GM23338 (cell line): ENCODE measurements at regions not wholly inside any gene's neighbourhood (a gene's known extent, or its start where the extent isn't known, plus 50 kb on each side); places are given as distances from the start of the nearest gene placed in this dataset.

Experiments used
- ATAC-seq: fragments of 200-7000 bp; cut with Tn5 transposase; 3 replicates; pipeline ENCODE4 v1.9.1; 2020
- DNase-seq: peaks from one replicate; pipeline ENCODE4 v3.0.0-alpha.2; 2015; ENCODE audit warnings: low spot score
- H2AFZ ChIP-seq: fragments of 200-600 bp; sonication (generic); 2 replicates; pipeline ENCODE4 v1.8.0; 2016; ENCODE audit warnings: antibody characterized with exemption, mild to moderate bottlenecking, moderate library complexity
- H3F3A ChIP-seq: fragments of 200-600 bp; sonication (generic); replicated peaks from 2 replicates; pipeline ENCODE4 v1.8.0; 2017; ENCODE audit warnings: antibody characterized with exemption, mixed run types, low read depth
- H3K27ac ChIP-seq: fragments of 200-600 bp; sonication (generic); 2 replicates; pipeline ENCODE4 v1.6.1; 2016; ENCODE audit warnings: low read depth
- H3K27me3 ChIP-seq: fragments of 200-600 bp; sonication (generic); 2 replicates; pipeline ENCODE4 v1.8.0; 2016; ENCODE audit warnings: mild to moderate bottlenecking, mixed run types, moderate library complexity; ENCODE audit not compliant: insufficient read depth
- H3K36me3 ChIP-seq: fragments of 200-600 bp; sonication (generic); 2 replicates; pipeline ENCODE4 v1.8.0; 2016; ENCODE audit warnings: mild to moderate bottlenecking; ENCODE audit not compliant: insufficient read depth
- H3K4me1 ChIP-seq: fragments of 200-600 bp; sonication (generic); 2 replicates; pipeline ENCODE4 v1.8.0; 2016; ENCODE audit warnings: mild to moderate bottlenecking, moderate library complexity; ENCODE audit not compliant: insufficient read depth
- H3K4me2 ChIP-seq: fragments of 200-600 bp; sonication (generic); 2 replicates; pipeline ENCODE4 v1.7.1; 2017; ENCODE audit warnings: mixed run types
- H3K4me3 ChIP-seq: fragments of 200-600 bp; sonication (generic); 2 replicates; pipeline ENCODE4 v1.6.1; 2016; ENCODE audit warnings: mixed run types
- H3K79me2 ChIP-seq: fragments of 200-600 bp; sonication (generic); replicated peaks from 2 replicates; pipeline ENCODE4 v1.8.0; 2017; ENCODE audit warnings: mild to moderate bottlenecking; ENCODE audit not compliant: insufficient read depth
- H3K9me2 ChIP-seq: fragments of 200-600 bp; sonication (generic); 2 replicates; pipeline ENCODE4 v1.8.0; 2017; ENCODE audit not compliant: insufficient read depth
- H4K20me1 ChIP-seq: fragments of 200-600 bp; sonication (generic); replicated peaks from 2 replicates; pipeline ENCODE4 v1.8.0; 2017; ENCODE audit warnings: mild to moderate bottlenecking; ENCODE audit not compliant: insufficient read depth
- H3K27ac Mint-ChIP-seq: 2 replicates; pipeline ENCODE4 v1.8.0; 2020; ENCODE audit warnings: inconsistent platforms, mild to moderate bottlenecking, moderate library complexity, mixed read lengths
- H3K27me3 Mint-ChIP-seq: 3 replicates; pipeline ENCODE4 v1.8.0; 2022; ENCODE audit warnings: low read depth, mild to moderate bottlenecking, moderate library complexity, mixed read lengths, inconsistent platforms; ENCODE audit not compliant: insufficient read depth, poor library complexity
- H3K36me3 Mint-ChIP-seq: 3 replicates; pipeline ENCODE4 v1.8.0; 2021; ENCODE audit warnings: low read depth, mild to moderate bottlenecking, inconsistent platforms, moderate library complexity, mixed read lengths
- H3K4me1 Mint-ChIP-seq: 3 replicates; pipeline ENCODE4 v1.8.0; 2020; ENCODE audit warnings: mild to moderate bottlenecking, inconsistent platforms, mixed read lengths
- H3K4me3 Mint-ChIP-seq: 3 replicates; pipeline ENCODE4 v1.8.0; 2021; ENCODE audit warnings: moderate library complexity, mild to moderate bottlenecking, inconsistent platforms, mixed read lengths
- H3K9me3 Mint-ChIP-seq: 3 replicates; pipeline ENCODE4 v1.8.0; 2020; ENCODE audit warnings: moderate library complexity, mild to moderate bottlenecking, inconsistent platforms, mixed read lengths
- CREB1 ChIP-seq: fragments of 250-450 bp; sonication (Bioruptor Pico); IDR thresholded peaks from 2 replicates; pipeline ENCODE4 v1.5.0; 2020; ENCODE audit warnings: low read depth, mild to moderate bottlenecking, moderate library complexity
- JUNB ChIP-seq: IDR thresholded peaks from one replicate; pipeline ENCODE4 v1.6.1; 2016; ENCODE audit warnings: antibody characterized with exemption; ENCODE audit not compliant: unreplicated experiment
- NANOG ChIP-seq: IDR thresholded peaks from 2 replicates; pipeline ENCODE4 v1.6.1; 2016; ENCODE audit warnings: antibody characterized with exemption, borderline replicate concordance
- POLR2AphosphoS5 ChIP-seq: IDR thresholded peaks from 2 replicates; pipeline ENCODE4 v1.6.1; 2016; ENCODE audit warnings: antibody characterized with exemption, low read depth
- ZNF331 ChIP-seq: fragments of 250-450 bp; sonication (Bioruptor Pico); IDR thresholded peaks from 2 replicates; pipeline ENCODE4 v1.5.0; 2020; ENCODE audit warnings: low read depth, mild to moderate bottlenecking, moderate library complexity
- TF ChIP-seq, protein P1 (sequence below): fragments of 250-450 bp; sonication (Bioruptor Pico); IDR thresholded peaks from 2 replicates; pipeline ENCODE4 v1.5.0; 2020; ENCODE audit warnings: mild to moderate bottlenecking, moderate library complexity
- TF ChIP-seq, protein P2 (sequence below): IDR thresholded peaks from 2 replicates; pipeline ENCODE4 v1.6.1; 2016; ENCODE audit warnings: antibody characterized with exemption

DNA sequence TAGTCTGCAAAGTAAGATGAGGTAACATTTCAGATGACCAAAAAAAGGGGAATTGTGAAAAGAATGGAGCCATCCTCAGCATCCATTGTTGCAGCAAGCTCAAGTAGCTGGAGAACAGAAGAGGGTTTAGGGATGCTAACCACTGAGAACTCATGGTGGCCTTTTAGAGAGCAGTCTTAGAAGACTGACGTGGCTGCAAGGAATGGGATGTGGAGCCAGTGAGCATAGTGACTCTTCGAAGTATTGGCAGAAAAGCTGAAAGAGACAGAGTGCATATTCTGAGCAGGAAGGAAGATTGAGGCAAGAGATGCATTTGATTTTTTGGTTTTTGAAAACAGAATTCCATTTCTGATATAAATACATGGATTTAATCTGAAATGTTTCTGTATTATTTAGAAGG is 151.2 kb downstream of the UBE2E3 start (continued):
- TF ChIP-seq, protein P1, sequence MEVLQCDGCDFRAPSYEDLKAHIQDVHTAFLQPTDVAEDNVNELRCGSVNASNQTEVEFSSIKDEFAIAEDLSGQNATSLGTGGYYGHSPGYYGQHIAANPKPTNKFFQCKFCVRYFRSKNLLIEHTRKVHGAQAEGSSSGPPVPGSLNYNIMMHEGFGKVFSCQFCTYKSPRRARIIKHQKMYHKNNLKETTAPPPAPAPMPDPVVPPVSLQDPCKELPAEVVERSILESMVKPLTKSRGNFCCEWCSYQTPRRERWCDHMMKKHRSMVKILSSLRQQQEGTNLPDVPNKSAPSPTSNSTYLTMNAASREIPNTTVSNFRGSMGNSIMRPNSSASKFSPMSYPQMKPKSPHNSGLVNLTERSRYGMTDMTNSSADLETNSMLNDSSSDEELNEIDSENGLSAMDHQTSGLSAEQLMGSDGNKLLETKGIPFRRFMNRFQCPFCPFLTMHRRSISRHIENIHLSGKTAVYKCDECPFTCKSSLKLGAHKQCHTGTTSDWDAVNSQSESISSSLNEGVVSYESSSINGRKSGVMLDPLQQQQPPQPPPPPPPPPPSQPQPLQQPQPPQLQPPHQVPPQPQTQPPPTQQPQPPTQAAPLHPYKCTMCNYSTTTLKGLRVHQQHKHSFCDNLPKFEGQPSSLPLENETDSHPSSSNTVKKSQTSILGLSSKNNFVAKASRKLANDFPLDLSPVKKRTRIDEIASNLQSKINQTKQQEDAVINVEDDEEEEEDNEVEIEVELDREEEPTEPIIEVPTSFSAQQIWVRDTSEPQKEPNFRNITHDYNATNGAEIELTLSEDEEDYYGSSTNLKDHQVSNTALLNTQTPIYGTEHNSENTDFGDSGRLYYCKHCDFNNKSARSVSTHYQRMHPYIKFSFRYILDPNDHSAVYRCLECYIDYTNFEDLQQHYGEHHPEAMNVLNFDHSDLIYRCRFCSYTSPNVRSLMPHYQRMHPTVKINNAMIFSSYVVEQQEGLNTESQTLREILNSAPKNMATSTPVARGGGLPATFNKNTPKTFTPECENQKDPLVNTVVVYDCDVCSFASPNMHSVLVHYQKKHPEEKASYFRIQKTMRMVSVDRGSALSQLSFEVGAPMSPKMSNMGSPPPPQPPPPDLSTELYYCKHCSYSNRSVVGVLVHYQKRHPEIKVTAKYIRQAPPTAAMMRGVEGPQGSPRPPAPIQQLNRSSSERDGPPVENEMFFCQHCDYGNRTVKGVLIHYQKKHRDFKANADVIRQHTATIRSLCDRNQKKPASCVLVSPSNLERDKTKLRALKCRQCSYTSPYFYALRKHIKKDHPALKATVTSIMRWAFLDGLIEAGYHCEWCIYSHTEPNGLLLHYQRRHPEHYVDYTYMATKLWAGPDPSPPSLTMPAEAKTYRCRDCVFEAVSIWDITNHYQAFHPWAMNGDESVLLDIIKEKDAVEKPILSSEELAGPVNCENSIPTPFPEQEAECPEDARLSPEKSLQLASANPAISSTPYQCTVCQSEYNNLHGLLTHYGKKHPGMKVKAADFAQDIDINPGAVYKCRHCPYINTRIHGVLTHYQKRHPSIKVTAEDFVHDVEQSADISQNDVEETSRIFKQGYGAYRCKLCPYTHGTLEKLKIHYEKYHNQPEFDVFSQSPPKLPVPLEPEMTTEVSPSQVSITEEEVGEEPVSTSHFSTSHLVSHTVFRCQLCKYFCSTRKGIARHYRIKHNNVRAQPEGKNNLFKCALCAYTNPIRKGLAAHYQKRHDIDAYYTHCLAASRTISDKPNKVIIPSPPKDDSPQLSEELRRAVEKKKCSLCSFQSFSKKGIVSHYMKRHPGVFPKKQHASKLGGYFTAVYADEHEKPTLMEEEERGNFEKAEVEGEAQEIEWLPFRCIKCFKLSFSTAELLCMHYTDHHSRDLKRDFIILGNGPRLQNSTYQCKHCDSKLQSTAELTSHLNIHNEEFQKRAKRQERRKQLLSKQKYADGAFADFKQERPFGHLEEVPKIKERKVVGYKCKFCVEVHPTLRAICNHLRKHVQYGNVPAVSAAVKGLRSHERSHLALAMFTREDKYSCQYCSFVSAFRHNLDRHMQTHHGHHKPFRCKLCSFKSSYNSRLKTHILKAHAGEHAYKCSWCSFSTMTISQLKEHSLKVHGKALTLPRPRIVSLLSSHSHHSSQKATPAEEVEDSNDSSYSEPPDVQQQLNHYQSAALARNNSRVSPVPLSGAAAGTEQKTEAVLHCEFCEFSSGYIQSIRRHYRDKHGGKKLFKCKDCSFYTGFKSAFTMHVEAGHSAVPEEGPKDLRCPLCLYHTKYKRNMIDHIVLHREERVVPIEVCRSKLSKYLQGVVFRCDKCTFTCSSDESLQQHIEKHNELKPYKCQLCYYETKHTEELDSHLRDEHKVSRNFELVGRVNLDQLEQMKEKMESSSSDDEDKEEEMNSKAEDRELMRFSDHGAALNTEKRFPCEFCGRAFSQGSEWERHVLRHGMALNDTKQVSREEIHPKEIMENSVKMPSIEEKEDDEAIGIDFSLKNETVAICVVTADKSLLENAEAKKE (CRISPR knock-in tag) = no peak
- TF ChIP-seq NANOG (no peak), CREB1 (CRISPR knock-in tag) (no peak)

DNA sequence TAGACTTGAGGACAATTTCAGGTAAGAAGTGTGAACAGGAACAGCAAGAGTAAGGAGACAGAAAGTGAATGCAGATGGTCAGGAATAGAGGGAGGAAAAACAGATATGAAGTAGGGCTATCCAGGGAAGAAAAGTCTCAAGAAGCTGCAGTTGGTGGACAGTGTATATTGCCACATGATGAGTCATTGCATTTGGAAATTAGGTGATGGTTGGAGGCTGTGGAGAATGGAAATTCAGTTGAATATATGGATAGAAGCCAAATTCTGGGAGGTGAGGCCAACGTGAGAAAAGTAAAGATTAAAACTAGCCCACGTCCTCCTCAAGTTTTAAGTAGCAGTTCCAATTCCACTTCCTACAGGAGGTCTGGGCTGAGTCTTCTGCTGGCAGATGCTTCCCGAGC is 158.4 kb downstream of the UBE2E3 start:
- Histone ChIP-seq H3K4me3 (no peak overlapping the region), H2AFZ (no peak overlapping the region), H3K36me3 (no peaks in the 10 kb centered on the region), H3K27ac (no peak overlapping the region), H3F3A (no peaks in the 10 kb centered on the region), H3K79me2 (no peaks in the 10 kb centered on the region), H3K4me1 (no peaks in the 10 kb centered on the region), H3K9me2 (no peaks in the 10 kb centered on the region), H4K20me1 (no peaks in the 10 kb centered on the region), H3K27me3 (no peaks in the 10 kb centered on the region), H3K4me2 (no peak overlapping the region)
- H3K27ac Mint-ChIP-seq = no peak overlapping the region
- ATAC-seq (no peak), DNase-seq (no peak)
- H3K4me1 Mint-ChIP-seq = peaks cover 4% of the 10 kb centered on the region; the same call in 2 of the 3 replicates
- TF ChIP-seq, protein P2, sequence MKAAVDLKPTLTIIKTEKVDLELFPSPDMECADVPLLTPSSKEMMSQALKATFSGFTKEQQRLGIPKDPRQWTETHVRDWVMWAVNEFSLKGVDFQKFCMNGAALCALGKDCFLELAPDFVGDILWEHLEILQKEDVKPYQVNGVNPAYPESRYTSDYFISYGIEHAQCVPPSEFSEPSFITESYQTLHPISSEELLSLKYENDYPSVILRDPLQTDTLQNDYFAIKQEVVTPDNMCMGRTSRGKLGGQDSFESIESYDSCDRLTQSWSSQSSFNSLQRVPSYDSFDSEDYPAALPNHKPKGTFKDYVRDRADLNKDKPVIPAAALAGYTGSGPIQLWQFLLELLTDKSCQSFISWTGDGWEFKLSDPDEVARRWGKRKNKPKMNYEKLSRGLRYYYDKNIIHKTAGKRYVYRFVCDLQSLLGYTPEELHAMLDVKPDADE = no peak
- TF ChIP-seq JUNB (no peak), POLR2AphosphoS5 (no peak), ZNF331 (CRISPR knock-in tag) (no peak)
- H3K9me3 Mint-ChIP-seq = no peaks in the 10 kb centered on the region
- H3K36me3 Mint-ChIP-seq = no peaks in the 10 kb centered on the region
- no peak overlapping the region for H3K4me3 Mint-ChIP-seq
- H3K27me3 Mint-ChIP-seq = no peaks in the 10 kb centered on the region
